ENCODE measurements at regions not wholly inside any gene's neighbourhood (a gene's known extent, or its start where the extent isn't known, plus 50 kb on each side); places are given as distances from the start of the nearest gene placed in this dataset.

DNA sequence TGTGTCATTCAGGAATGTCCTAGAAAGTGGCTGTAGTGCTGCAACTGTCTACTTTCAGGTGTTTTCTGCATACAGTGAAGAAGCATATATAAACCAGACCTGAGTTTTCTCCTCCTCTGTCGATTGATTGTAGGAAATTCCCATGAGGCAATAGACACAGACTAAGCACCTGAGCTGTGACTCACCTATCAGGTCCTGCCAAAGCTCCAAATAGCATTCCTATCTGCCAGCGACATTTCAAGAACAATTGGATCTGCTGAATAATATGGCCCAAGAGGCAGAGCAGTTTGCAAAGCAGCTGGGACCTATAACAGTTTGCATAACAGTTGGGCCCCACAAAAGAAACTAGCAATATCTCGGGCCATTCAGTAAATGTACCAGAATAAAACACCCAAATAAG lies 360.4 kb downstream of the HAO1 start:
- no peak overlapping the region for H2AK5ac ChIP-seq (ENCODE audit: low read depth, low read length)
- no peaks in the 10 kb centered on the region for H3K79me1 ChIP-seq (ENCODE audit: low read depth, low read length)
- no peak overlapping the region for H3K18ac ChIP-seq (ENCODE audit: low read length)
- no peak overlapping the region for H2AFZ ChIP-seq (ENCODE audit: low read length)
- H3K4me1 ChIP-seq (ENCODE audit: control insufficient read depth in 2 of 2, insufficient read depth in 1 of 2, low read depth in 1 of 2, low read length in 2 of 2) = no peaks in the 10 kb centered on the region
- no peaks in the 10 kb centered on the region for H3K9me3 ChIP-seq (replicated peaks in 1 of 2; ENCODE audit: control insufficient read depth in 2 of 2, insufficient read depth in 1 of 2, low read depth in 1 of 2, low read length in 2 of 2)
- no peak overlapping the region for H3K4me2 ChIP-seq (ENCODE audit: insufficient read depth, low read length, poor library complexity, severe bottlenecking)
- no peak overlapping the region for H3K4me3 ChIP-seq (ENCODE audit: low read length in 2 of 2)
- H4K8ac ChIP-seq (ENCODE audit: low read depth, low read length) = no peak overlapping the region
- H3K27me3 ChIP-seq (ENCODE audit: control insufficient read depth in 3 of 3, insufficient read depth in 3 of 3, low read depth in 1 of 3, low read length in 3 of 3) = no peaks in the 10 kb centered on the region
- no peak overlapping the region for H3K4ac ChIP-seq (ENCODE audit: low read length)
- no peak overlapping the region for H3K9ac ChIP-seq (ENCODE audit: low read depth, low read length, poor library complexity)
- H3K14ac ChIP-seq (ENCODE audit: low read length) = no peak overlapping the region
- no peaks in the 10 kb centered on the region for H3K36me3 ChIP-seq (replicated peaks in 1 of 2; ENCODE audit: control insufficient read depth in 2 of 2, insufficient read depth in 2 of 2, low read length in 2 of 2)
- no peak overlapping the region for H3K23ac ChIP-seq (ENCODE audit: low read depth, low read length, poor library complexity)
- no peak for DNase-seq (ENCODE audit: low spot score)
- no peak overlapping the region for H2BK15ac ChIP-seq (ENCODE audit: low read length)
- no peak overlapping the region for H3K27ac ChIP-seq (replicated peaks; ENCODE audit: low read length)
- WGBS, 2 donors (ENCODE audit: extremely low coverage in 2 of 2, insufficient read length in 2 of 2, insufficient replicate concordance in 1 of 2) = no CpG with 5 or more reads among the region's 3 CpGs
- no peak overlapping the region for H4K91ac ChIP-seq (ENCODE audit: low read depth, low read length, poor library complexity)
- no peak overlapping the region for H2BK5ac ChIP-seq (ENCODE audit: low read length)
- H2BK12ac ChIP-seq (ENCODE audit: low read length) = no peak overlapping the region
- no peak overlapping the region for H2BK120ac ChIP-seq (ENCODE audit: low read depth, low read length)

DNA sequence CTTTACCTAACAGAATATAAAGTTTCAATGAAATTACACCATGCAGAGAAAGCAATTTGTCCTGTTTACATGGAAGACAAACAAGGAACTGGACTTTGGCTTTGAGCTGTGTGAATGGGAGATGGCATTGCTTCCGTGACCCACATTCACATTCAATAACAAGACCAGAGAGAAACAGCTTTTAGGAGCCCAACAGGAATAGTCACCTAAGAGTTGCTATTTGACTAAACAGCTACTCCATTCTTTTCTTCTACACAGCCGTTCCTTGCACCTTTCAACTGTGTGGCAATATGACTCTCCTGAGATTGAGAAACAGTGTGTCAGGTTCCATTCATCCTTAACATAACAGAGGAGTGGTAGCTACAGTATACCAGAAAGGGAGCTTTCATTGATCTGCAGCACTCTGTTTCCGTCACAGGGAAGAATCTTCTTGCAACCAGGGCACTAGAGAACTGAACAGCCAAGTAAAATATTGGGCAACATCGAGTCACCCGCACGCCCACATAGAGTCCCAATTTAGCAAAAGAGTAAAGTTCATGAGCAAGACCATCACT lies 355.1 kb downstream of the HAO1 start:
- H3K27me3 ChIP-seq (ENCODE audit: control insufficient read depth in 3 of 3, insufficient read depth in 3 of 3, low read depth in 1 of 3, low read length in 3 of 3) = no peaks in the 10 kb centered on the region
- H2AK5ac ChIP-seq (ENCODE audit: low read depth, low read length) = no peak overlapping the region
- no peak overlapping the region for H3K27ac ChIP-seq (replicated peaks; ENCODE audit: low read length)
- H2AFZ ChIP-seq (ENCODE audit: low read length) = no peak overlapping the region
- no CpG with 5 or more reads among the region's 6 CpGs for WGBS, 2 donors (ENCODE audit: extremely low coverage in 2 of 2, insufficient read length in 2 of 2, insufficient replicate concordance in 1 of 2)
- no peak overlapping the region for H2BK5ac ChIP-seq (ENCODE audit: low read length)
- no peak for DNase-seq (ENCODE audit: low spot score)
- H4K8ac ChIP-seq (ENCODE audit: low read depth, low read length) = no peak overlapping the region
- H3K18ac ChIP-seq (ENCODE audit: low read length) = no peak overlapping the region
- H3K4me2 ChIP-seq (ENCODE audit: insufficient read depth, low read length, poor library complexity, severe bottlenecking) = no peak overlapping the region
- H2BK15ac ChIP-seq (ENCODE audit: low read length) = no peak overlapping the region
- no peaks in the 10 kb centered on the region for H3K4me1 ChIP-seq (ENCODE audit: control insufficient read depth in 2 of 2, insufficient read depth in 1 of 2, low read depth in 1 of 2, low read length in 2 of 2)
- no peak overlapping the region for H3K4me3 ChIP-seq (ENCODE audit: low read length in 2 of 2)
- no peak overlapping the region for H2BK120ac ChIP-seq (ENCODE audit: low read depth, low read length)
- no peak overlapping the region for H3K9ac ChIP-seq (ENCODE audit: low read depth, low read length, poor library complexity)
- no peak overlapping the region for H3K4ac ChIP-seq (ENCODE audit: low read length)
- no peaks in the 10 kb centered on the region for H3K79me1 ChIP-seq (ENCODE audit: low read depth, low read length)
- H3K9me3 ChIP-seq (replicated peaks in 1 of 2; ENCODE audit: control insufficient read depth in 2 of 2, insufficient read depth in 1 of 2, low read depth in 1 of 2, low read length in 2 of 2) = no peaks in the 10 kb centered on the region
- H3K36me3 ChIP-seq (replicated peaks in 1 of 2; ENCODE audit: control insufficient read depth in 2 of 2, insufficient read depth in 2 of 2, low read length in 2 of 2) = no peaks in the 10 kb centered on the region
- H3K23ac ChIP-seq (ENCODE audit: low read depth, low read length, poor library complexity) = no peak overlapping the region
- no peak overlapping the region for H4K91ac ChIP-seq (ENCODE audit: low read depth, low read length, poor library complexity)
- no peak overlapping the region for H3K14ac ChIP-seq (ENCODE audit: low read length)
- H2BK12ac ChIP-seq (ENCODE audit: low read length) = no peak overlapping the region

- no peak overlapping the region for H3K23ac ChIP-seq (ENCODE audit: low read depth, low read length, poor library complexity)
These were observed 353.8 kb downstream of the HAO1 start for GRCh38 chr20:7586481-7586880.

GRCh38 chr20:7589164-7589563 lies 351.1 kb downstream of the HAO1 start:
- no peak overlapping the region for H3K18ac ChIP-seq (ENCODE audit: low read length)
- H3K79me1 ChIP-seq (ENCODE audit: low read depth, low read length) = no peaks in the 10 kb centered on the region
- no peak overlapping the region for H2BK120ac ChIP-seq (ENCODE audit: low read depth, low read length)
- H4K91ac ChIP-seq (ENCODE audit: low read depth, low read length, poor library complexity) = no peak overlapping the region
- no peaks in the 10 kb centered on the region for H3K27me3 ChIP-seq (ENCODE audit: control insufficient read depth in 3 of 3, insufficient read depth in 3 of 3, low read depth in 1 of 3, low read length in 3 of 3)
- H3K14ac ChIP-seq (ENCODE audit: low read length) = no peak overlapping the region
- H2AFZ ChIP-seq (ENCODE audit: low read length) = no peak overlapping the region
- H3K27ac ChIP-seq (replicated peaks; ENCODE audit: low read length) = no peak overlapping the region
- no peak overlapping the region for H2BK15ac ChIP-seq (ENCODE audit: low read length)
- H3K23ac ChIP-seq (ENCODE audit: low read depth, low read length, poor library complexity) = no peak overlapping the region
- H3K36me3 ChIP-seq (replicated peaks in 1 of 2; ENCODE audit: control insufficient read depth in 2 of 2, insufficient read depth in 2 of 2, low read length in 2 of 2) = no peaks in the 10 kb centered on the region
- WGBS, 2 donors (ENCODE audit: extremely low coverage in 2 of 2, insufficient read length in 2 of 2, insufficient replicate concordance in 1 of 2) = no CpG with 5 or more reads among the region's 1 CpG
- H3K4me1 ChIP-seq (ENCODE audit: control insufficient read depth in 2 of 2, insufficient read depth in 1 of 2, low read depth in 1 of 2, low read length in 2 of 2) = no peaks in the 10 kb centered on the region
- H3K4ac ChIP-seq (ENCODE audit: low read length) = no peak overlapping the region
- H3K9ac ChIP-seq (ENCODE audit: low read depth, low read length, poor library complexity) = no peak overlapping the region
- H2AK5ac ChIP-seq (ENCODE audit: low read depth, low read length) = no peak overlapping the region
- H4K8ac ChIP-seq (ENCODE audit: low read depth, low read length) = no peak overlapping the region
- H3K4me2 ChIP-seq (ENCODE audit: insufficient read depth, low read length, poor library complexity, severe bottlenecking) = no peak overlapping the region
- no peak overlapping the region for H2BK12ac ChIP-seq (ENCODE audit: low read length)
- no peak overlapping the region for H2BK5ac ChIP-seq (ENCODE audit: low read length)
- peaks cover 0 to 6% of the 10 kb centered on the region in 2 donors for H3K9me3 ChIP-seq (replicated peaks in 1 of 2; ENCODE audit: control insufficient read depth in 2 of 2, insufficient read depth in 1 of 2, low read depth in 1 of 2, low read length in 2 of 2)
- DNase-seq (ENCODE audit: low spot score) = no peak
- H3K4me3 ChIP-seq (ENCODE audit: low read length in 2 of 2) = no peak overlapping the region

More at GRCh38 chr20:7586481-7586880, 353.8 kb downstream of the HAO1 start:
- no peaks in the 10 kb centered on the region for H3K79me1 ChIP-seq (ENCODE audit: low read depth, low read length)
- H3K4ac ChIP-seq (ENCODE audit: low read length) = no peak overlapping the region
- peaks cover 0 to 1% of the 10 kb centered on the region in 2 donors for H3K9me3 ChIP-seq (replicated peaks in 1 of 2; ENCODE audit: control insufficient read depth in 2 of 2, insufficient read depth in 1 of 2, low read depth in 1 of 2, low read length in 2 of 2)
- no peaks in the 10 kb centered on the region for H3K4me1 ChIP-seq (ENCODE audit: control insufficient read depth in 2 of 2, insufficient read depth in 1 of 2, low read depth in 1 of 2, low read length in 2 of 2)
- no CpG with 5 or more reads among the region's 1 CpG for WGBS, 2 donors (ENCODE audit: extremely low coverage in 2 of 2, insufficient read length in 2 of 2, insufficient replicate concordance in 1 of 2)
- no peak overlapping the region for H3K18ac ChIP-seq (ENCODE audit: low read length)
- H3K9ac ChIP-seq (ENCODE audit: low read depth, low read length, poor library complexity) = no peak overlapping the region
- no peaks in the 10 kb centered on the region for H3K27me3 ChIP-seq (ENCODE audit: control insufficient read depth in 3 of 3, insufficient read depth in 3 of 3, low read depth in 1 of 3, low read length in 3 of 3)
- no peak overlapping the region for H2BK120ac ChIP-seq (ENCODE audit: low read depth, low read length)
- H2AFZ ChIP-seq (ENCODE audit: low read length) = no peak overlapping the region
- H4K91ac ChIP-seq (ENCODE audit: low read depth, low read length, poor library complexity) = no peak overlapping the region
- H3K27ac ChIP-seq (replicated peaks; ENCODE audit: low read length) = no peak overlapping the region
- H2AK5ac ChIP-seq (ENCODE audit: low read depth, low read length) = no peak overlapping the region
- H3K4me3 ChIP-seq (ENCODE audit: low read length in 2 of 2) = no peak overlapping the region
- no peak overlapping the region for H2BK5ac ChIP-seq (ENCODE audit: low read length)
- H3K36me3 ChIP-seq (replicated peaks in 1 of 2; ENCODE audit: control insufficient read depth in 2 of 2, insufficient read depth in 2 of 2, low read length in 2 of 2) = no peaks in the 10 kb centered on the region
- no peak overlapping the region for H2BK12ac ChIP-seq (ENCODE audit: low read length)
- H3K14ac ChIP-seq (ENCODE audit: low read length) = no peak overlapping the region
- no peak overlapping the region for H4K8ac ChIP-seq (ENCODE audit: low read depth, low read length)
- no peak for DNase-seq (ENCODE audit: low spot score)
- H3K4me2 ChIP-seq (ENCODE audit: insufficient read depth, low read length, poor library complexity, severe bottlenecking) = no peak overlapping the region
- H2BK15ac ChIP-seq (ENCODE audit: low read length) = no peak overlapping the region

All from neuronal stem cell (in vitro differentiated cells).